Liver (tissue), 3 donors: ENCODE measurements at regions not wholly inside any gene's neighbourhood (a gene's known extent, or its start where the extent isn't known, plus 50 kb on each side); places are given as distances from the start of the nearest gene placed in this dataset.

Experiments
- EGR1 ChIP-seq, 2 donors: IDR thresholded peaks; 2 replicates each; pipeline ENCODE4 v1.6.1; 2016 to 2018; ENCODE audit warnings: antibody characterized with exemption in 2 of 2, low read depth in 2 of 2
- FOXA1 ChIP-seq: IDR thresholded peaks from 2 replicates; pipeline ENCODE4 v1.6.1; 2016; ENCODE audit warnings: antibody characterized with exemption
- NR2F2 ChIP-seq: IDR thresholded peaks from 2 replicates; pipeline ENCODE4 v1.6.1; 2016; ENCODE audit warnings: antibody characterized with exemption
- RAD21 ChIP-seq, 2 donors: IDR thresholded peaks; 2 replicates each; pipeline ENCODE4 v1.6.1; 2016; ENCODE audit warnings: antibody characterized with exemption in 2 of 2, mild to moderate bottlenecking in 2 of 2
- RXRA ChIP-seq, 2 donors: IDR thresholded peaks; 2 replicates each; pipeline ENCODE4 v1.6.1; 2017 to 2018; ENCODE audit warnings: antibody characterized with exemption in 2 of 2, mild to moderate bottlenecking in 1 of 2
- TAF1 ChIP-seq: conservative IDR thresholded peaks from 2 replicates; pipeline ENCODE4 v1.6.1; 2016; ENCODE audit warnings: antibody characterized with exemption, mild to moderate bottlenecking
- TF ChIP-seq, protein P1 (sequence below): fragments of 150-350 bp; IDR thresholded peaks from 2 replicates; pipeline ENCODE4 v1.5.1; 2017; ENCODE audit warnings: improper control_type of control experiment, low read depth, low read length; ENCODE audit not compliant: missing input control
- TF ChIP-seq, protein P2 (sequence below): IDR thresholded peaks from 2 replicates; pipeline ENCODE4 v1.6.1; 2016; ENCODE audit warnings: antibody characterized with exemption
- donor health status: healthy.
- donor health status: healthy.

DNA sequence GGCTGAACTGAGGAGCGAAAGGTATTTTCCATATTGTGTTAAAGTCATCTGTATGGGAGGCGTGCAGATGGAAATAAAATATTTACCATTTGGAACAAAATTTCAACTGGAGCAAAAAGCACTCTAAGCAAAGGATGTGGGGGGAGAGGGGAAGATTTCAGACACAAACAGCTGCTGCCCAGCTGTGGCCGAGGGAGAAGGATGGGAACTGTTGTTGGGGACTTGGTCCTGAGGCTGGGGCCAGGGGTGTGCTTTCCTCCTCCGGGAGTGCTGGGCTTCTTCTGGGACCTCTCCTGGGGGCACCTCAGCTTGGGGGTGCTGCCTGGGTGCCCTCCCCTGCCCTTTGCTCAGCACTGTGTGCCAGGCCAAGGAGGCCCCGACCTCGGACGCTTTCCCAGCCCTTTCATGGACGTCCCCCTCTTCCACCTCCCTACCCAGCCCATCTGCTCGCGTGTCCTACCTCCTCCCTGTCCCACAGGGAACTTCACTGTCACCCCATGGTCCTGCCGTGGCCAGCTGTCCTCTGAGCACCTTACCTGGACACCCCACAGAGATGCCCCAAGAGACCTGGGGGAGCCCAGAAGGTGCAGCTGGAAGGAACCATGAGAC is 101.9 kb upstream of the COL5A1 start:
- TF ChIP-seq, protein P1, sequence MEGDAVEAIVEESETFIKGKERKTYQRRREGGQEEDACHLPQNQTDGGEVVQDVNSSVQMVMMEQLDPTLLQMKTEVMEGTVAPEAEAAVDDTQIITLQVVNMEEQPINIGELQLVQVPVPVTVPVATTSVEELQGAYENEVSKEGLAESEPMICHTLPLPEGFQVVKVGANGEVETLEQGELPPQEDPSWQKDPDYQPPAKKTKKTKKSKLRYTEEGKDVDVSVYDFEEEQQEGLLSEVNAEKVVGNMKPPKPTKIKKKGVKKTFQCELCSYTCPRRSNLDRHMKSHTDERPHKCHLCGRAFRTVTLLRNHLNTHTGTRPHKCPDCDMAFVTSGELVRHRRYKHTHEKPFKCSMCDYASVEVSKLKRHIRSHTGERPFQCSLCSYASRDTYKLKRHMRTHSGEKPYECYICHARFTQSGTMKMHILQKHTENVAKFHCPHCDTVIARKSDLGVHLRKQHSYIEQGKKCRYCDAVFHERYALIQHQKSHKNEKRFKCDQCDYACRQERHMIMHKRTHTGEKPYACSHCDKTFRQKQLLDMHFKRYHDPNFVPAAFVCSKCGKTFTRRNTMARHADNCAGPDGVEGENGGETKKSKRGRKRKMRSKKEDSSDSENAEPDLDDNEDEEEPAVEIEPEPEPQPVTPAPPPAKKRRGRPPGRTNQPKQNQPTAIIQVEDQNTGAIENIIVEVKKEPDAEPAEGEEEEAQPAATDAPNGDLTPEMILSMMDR = no peak
- no peak for TF ChIP-seq NR2F2
- TF ChIP-seq RXRA (IDR thresholded peaks at IDR 0.05) = no peak
- TF ChIP-seq FOXA1 = no peak
- TF ChIP-seq, protein P2, sequence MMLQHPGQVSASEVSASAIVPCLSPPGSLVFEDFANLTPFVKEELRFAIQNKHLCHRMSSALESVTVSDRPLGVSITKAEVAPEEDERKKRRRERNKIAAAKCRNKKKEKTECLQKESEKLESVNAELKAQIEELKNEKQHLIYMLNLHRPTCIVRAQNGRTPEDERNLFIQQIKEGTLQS = no peak
- TF ChIP-seq EGR1 (IDR thresholded peaks at IDR 0.05; ENCODE audit: low read depth in 2 of 2) = no peak
- no peak for TF ChIP-seq RAD21 (IDR thresholded peaks at IDR 0.05)
- no peak for TF ChIP-seq TAF1
